DND-41 (cell line): ENCODE measurements at regions not wholly inside any gene's neighbourhood (a gene's known extent, or its start where the extent isn't known, plus 50 kb on each side); places are given as distances from the start of the nearest gene placed in this dataset.

Source experiments
- ATAC-seq: fragments of 200-7000 bp; cut with Tn5 transposase; 3 replicates; pipeline ENCODE4 v1.9.1; 2021; ENCODE audit warnings: low read depth; ENCODE audit not compliant: insufficient read depth
- DNase-seq: peaks from one replicate; pipeline ENCODE4 v3.0.0-alpha.2; 2020
- H2AFZ ChIP-seq: 2 replicates; pipeline ENCODE4 v1.6.0; 2012; ENCODE audit warnings: low read depth, low read length
- H3K27ac ChIP-seq: 2 replicates; pipeline ENCODE4 v1.5.1; 2012; ENCODE audit warnings: low read length, inconsistent platforms
- H3K27me3 ChIP-seq: fragments of 200-600 bp; sonication (generic); 2 replicates; pipeline ENCODE4 v1.6.0; 2012; ENCODE audit warnings: low read length, mild to moderate bottlenecking, inconsistent platforms; ENCODE audit not compliant: insufficient read depth, poor library complexity
- H3K36me3 ChIP-seq: 2 replicates; pipeline ENCODE4 v1.5.1; 2012; ENCODE audit warnings: low read length, inconsistent platforms; ENCODE audit not compliant: insufficient read depth
- H3K4me1 ChIP-seq: 2 replicates; pipeline ENCODE4 v1.5.1; 2012; ENCODE audit warnings: mild to moderate bottlenecking, low read length; ENCODE audit not compliant: insufficient read depth
- H3K4me2 ChIP-seq: 2 replicates; pipeline ENCODE4 v1.6.0; 2012; ENCODE audit warnings: mild to moderate bottlenecking, moderate library complexity, low read length, inconsistent platforms; ENCODE audit not compliant: insufficient read depth
- H3K4me3 ChIP-seq, 2 experiments: fragments of 200-600 bp in 1 of 2; shearing (Covaris generic) in 1 of 2; 2 replicates each; pipeline ENCODE4 v1.5.1; 2012 to 2016; ENCODE audit warnings: inconsistent platforms in 2 of 2, low read length in 2 of 2, mild to moderate bottlenecking in 2 of 2, low read depth in 1 of 2, moderate library complexity in 1 of 2
- H3K79me2 ChIP-seq: 2 replicates; pipeline ENCODE4 v1.6.0; 2012; ENCODE audit warnings: low read length, inconsistent platforms; ENCODE audit not compliant: insufficient read depth
- H3K9ac ChIP-seq: 2 replicates; pipeline ENCODE4 v1.6.0; 2012; ENCODE audit warnings: low read depth, mild to moderate bottlenecking, inconsistent platforms, low read length, moderate library complexity
- H3K9me3 ChIP-seq: 2 replicates; pipeline ENCODE4 v1.5.1; 2012; ENCODE audit warnings: low read length, moderate library complexity, mild to moderate bottlenecking, inconsistent platforms; ENCODE audit not compliant: insufficient read depth, severe bottlenecking
- H4K20me1 ChIP-seq: 2 replicates; pipeline ENCODE4 v1.6.0; 2012; ENCODE audit warnings: low read length; ENCODE audit not compliant: insufficient read depth
- EZH2 ChIP-seq: IDR thresholded peaks from 3 replicates; pipeline ENCODE4 v1.6.1; 2012; ENCODE audit warnings: borderline replicate concordance, low read depth, mild to moderate bottlenecking, moderate library complexity, low read length, inconsistent platforms; ENCODE audit not compliant: severe bottlenecking
- TF ChIP-seq, protein P1 (sequence below): IDR thresholded peaks from 2 replicates; pipeline ENCODE4 v1.5.1; 2012; ENCODE audit warnings: borderline replicate concordance, low read length, moderate library complexity, mild to moderate bottlenecking; ENCODE audit not compliant: poor library complexity, severe bottlenecking; ENCODE audit errors: extremely low read depth

DNA sequence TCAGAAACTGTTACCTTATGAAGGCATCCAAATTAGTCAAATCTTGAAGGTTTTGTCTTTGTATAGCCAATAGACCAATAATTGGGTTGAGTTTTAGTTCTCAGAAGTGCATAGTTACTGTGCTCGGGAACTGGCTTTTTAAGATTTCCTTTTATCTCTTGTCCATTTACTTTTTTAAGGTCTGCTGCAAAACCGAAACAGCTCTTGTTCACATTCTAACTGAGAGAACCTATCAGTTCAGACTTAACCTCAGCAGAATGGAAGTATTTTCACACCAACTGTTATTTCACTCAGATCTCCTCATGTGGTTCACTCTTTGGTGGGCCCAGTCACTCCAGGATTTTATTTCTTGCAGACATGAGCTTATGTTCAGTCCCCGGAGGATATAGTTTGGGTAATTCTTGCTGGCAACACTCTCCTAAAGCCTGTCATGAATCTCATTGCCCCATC is 55.5 kb downstream of the TPBG start:
- DNase-seq (no peak), ATAC-seq (no peak)
- Histone ChIP-seq H3K79me2 (no peaks in the 10 kb centered on the region), H2AFZ (no peak overlapping the region), H3K36me3 (no peaks in the 10 kb centered on the region), H3K4me2 (no peak overlapping the region), H3K4me1 (no peaks in the 10 kb centered on the region), H3K27ac (no peak overlapping the region), H3K27me3 (no peaks in the 10 kb centered on the region), H3K9me3 (no peaks in the 10 kb centered on the region), H3K4me3 (no peak overlapping the region), H4K20me1 (no peaks in the 10 kb centered on the region), H3K9ac (no peak overlapping the region)
- TF ChIP-seq EZH2: no peak
- TF ChIP-seq, protein P1, sequence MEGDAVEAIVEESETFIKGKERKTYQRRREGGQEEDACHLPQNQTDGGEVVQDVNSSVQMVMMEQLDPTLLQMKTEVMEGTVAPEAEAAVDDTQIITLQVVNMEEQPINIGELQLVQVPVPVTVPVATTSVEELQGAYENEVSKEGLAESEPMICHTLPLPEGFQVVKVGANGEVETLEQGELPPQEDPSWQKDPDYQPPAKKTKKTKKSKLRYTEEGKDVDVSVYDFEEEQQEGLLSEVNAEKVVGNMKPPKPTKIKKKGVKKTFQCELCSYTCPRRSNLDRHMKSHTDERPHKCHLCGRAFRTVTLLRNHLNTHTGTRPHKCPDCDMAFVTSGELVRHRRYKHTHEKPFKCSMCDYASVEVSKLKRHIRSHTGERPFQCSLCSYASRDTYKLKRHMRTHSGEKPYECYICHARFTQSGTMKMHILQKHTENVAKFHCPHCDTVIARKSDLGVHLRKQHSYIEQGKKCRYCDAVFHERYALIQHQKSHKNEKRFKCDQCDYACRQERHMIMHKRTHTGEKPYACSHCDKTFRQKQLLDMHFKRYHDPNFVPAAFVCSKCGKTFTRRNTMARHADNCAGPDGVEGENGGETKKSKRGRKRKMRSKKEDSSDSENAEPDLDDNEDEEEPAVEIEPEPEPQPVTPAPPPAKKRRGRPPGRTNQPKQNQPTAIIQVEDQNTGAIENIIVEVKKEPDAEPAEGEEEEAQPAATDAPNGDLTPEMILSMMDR: no peak

DNA sequence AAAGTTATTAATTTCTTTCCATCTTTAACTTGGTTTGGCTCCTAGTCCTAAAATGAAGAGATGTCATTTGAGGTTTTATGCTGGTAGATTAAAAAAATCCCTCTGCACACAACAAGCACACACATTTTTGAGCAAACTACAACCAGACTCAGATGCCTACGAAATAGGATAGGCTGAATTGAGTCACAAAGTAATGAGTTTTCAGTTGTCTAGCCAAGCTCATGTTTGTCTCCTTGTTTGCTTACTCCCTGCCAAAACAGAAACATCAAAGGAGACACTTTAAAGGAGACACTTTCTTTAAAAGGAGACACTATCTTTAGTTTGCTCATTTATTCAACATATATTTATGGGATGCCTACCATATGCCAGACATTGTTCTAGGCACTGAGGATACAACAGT is 56.2 kb downstream of the TPBG start:
- DNase-seq (no peak), ATAC-seq (no peak)

DNA sequence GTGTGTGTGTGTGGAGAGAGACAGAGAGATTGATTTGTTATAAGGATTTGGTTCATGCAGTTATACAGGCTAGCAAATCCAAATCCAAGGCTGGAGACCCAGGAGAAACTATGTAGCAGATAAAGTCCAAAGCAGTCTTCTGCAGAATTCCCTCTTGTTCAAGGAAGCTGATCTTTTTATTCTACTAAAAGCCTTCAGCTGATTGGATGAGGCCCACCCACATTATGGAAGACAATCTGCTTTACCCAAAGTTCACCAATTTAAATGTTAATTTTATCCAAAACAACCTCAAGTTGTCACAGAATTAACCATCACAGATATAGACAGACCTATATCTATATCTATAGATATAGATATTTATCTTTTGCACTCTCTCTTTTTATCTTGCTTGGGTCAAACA is 67.0 kb downstream of the TPBG start:
- no peaks in the 10 kb centered on the region for H3K36me3 ChIP-seq
- no peak for DNase-seq
- H3K4me2 ChIP-seq: no peak overlapping the region
- H3K27ac ChIP-seq: no peak overlapping the region
- H2AFZ ChIP-seq: no peak overlapping the region
- no peak overlapping the region for H3K9ac ChIP-seq
- H3K27me3 ChIP-seq: no peaks in the 10 kb centered on the region
- H3K4me1 ChIP-seq: no peaks in the 10 kb centered on the region
- no peaks in the 10 kb centered on the region for H3K79me2 ChIP-seq
- no peaks in the 10 kb centered on the region for H3K9me3 ChIP-seq
- no peak for ATAC-seq
- no peaks in the 10 kb centered on the region for H4K20me1 ChIP-seq
- H3K4me3 ChIP-seq: no peak overlapping the region
- TF ChIP-seq, protein P1: no peak
- no peak for TF ChIP-seq EZH2

More for the DNA sequence above, 56.2 kb downstream of the TPBG start:
- H3K9ac ChIP-seq: no peak overlapping the region
- H3K9me3 ChIP-seq: no peaks in the 10 kb centered on the region
- H3K27ac ChIP-seq: no peak overlapping the region
- no peaks in the 10 kb centered on the region for H4K20me1 ChIP-seq
- no peak overlapping the region for H3K4me3 ChIP-seq
- H3K36me3 ChIP-seq: no peaks in the 10 kb centered on the region
- TF ChIP-seq, protein P1: no peak
- TF ChIP-seq EZH2: no peak
- H3K4me2 ChIP-seq: no peak overlapping the region
- H3K27me3 ChIP-seq: no peaks in the 10 kb centered on the region
- H2AFZ ChIP-seq: no peak overlapping the region
- no peaks in the 10 kb centered on the region for H3K4me1 ChIP-seq
- H3K79me2 ChIP-seq: no peaks in the 10 kb centered on the region

DNA sequence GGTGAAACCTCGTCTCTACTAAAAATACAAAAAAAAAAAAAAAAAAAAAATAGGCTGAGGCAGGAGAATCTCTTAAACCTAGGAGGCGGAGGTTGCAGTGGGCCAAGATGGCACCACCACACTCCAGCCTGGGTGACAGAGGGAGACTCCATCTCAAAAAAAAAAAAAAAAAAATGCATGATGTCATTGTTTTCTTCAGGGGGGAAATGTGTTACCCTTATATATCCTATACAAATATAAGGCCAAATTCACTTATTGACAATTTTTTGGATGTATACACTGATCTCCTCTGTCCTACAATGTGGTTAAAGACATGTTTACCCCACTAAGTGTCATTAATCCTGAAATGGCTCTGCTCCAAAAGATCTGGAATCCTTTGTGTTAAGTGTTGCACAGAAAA is 73.1 kb downstream of the TPBG start:
- Histone ChIP-seq H3K4me3 (no peak overlapping the region), H3K9me3 (no peaks in the 10 kb centered on the region), H3K4me2 (no peak overlapping the region), H3K36me3 (no peaks in the 10 kb centered on the region), H3K27me3 (no peaks in the 10 kb centered on the region), H3K79me2 (no peaks in the 10 kb centered on the region), H3K4me1 (no peaks in the 10 kb centered on the region), H4K20me1 (no peaks in the 10 kb centered on the region), H3K27ac (no peak overlapping the region), H3K9ac (no peak overlapping the region), H2AFZ (no peak overlapping the region)
- ATAC-seq: no peak
- TF ChIP-seq, protein P1: no peak
- no peak for TF ChIP-seq EZH2
- no peak for DNase-seq
